ENCODE measurements at regions not wholly inside any gene's neighbourhood (a gene's known extent, or its start where the extent isn't known, plus 50 kb on each side); places are given as distances from the start of the nearest gene placed in this dataset.

- TF ChIP-seq CTCF (IDR thresholded peaks at IDR 0.05 in 2 of 3, conservative IDR thresholded peaks at IDR 0.05 in 1 of 3; ENCODE audit: control insufficient read depth in 2 of 3, extremely low read depth in 1 of 3, insufficient read depth in 1 of 3, low read depth in 3 of 3, low read length in 3 of 3) (no peak), BRCA1 (IDR thresholded peaks at IDR 0.05; ENCODE audit: low read depth, low read length) (no peak), CEBPB (IDR thresholded peaks at IDR 0.05; ENCODE audit: borderline replicate concordance in 1 of 2, low read depth in 2 of 2, low read length in 2 of 2) (no peak), ZNF687 (IDR thresholded peaks at IDR 0.05) (no peak), ZBTB33 (IDR thresholded peaks at IDR 0.05) (no peak), PRDM15 (CRISPR knock-in tag; IDR thresholded peaks at IDR 0.05) (no peak), POLR2AphosphoS5 (IDR thresholded peaks at IDR 0.05; ENCODE audit: low read length) (no peak), SP1 (IDR thresholded peaks at IDR 0.05; ENCODE audit: low read depth, low read length) (no peak), POLR2AphosphoS2 (IDR thresholded peaks at IDR 0.05; ENCODE audit: low read depth, low read length) (no peak), SREBF2 (IDR thresholded peaks at IDR 0.05; ENCODE audit: low read length) (no peak)
These were observed 312.9 kb downstream of the DEPDC1B start for GRCh38 chr5:60387051-60387440.
